Coronary artery (tissue), 2 donors: ENCODE measurements at regions not wholly inside any gene's neighbourhood (a gene's known extent, or its start where the extent isn't known, plus 50 kb on each side); places are given as distances from the start of the nearest gene placed in this dataset.

Experiments used
- DNase-seq: peaks from one replicate; pipeline ENCODE4 v3.0.0-alpha.2; 2017; ENCODE audit warnings: low spot score
- H3K27ac ChIP-seq, 2 donors: fragments of 200-600 bp; sonication (generic); one replicate each; pipeline ENCODE4 v1.5.1; 2016 to 2019
- H3K4me3 ChIP-seq: fragments of 200-600 bp; sonication (generic); 2 replicates; pipeline ENCODE4 v1.5.1; 2016; ENCODE audit warnings: mild to moderate bottlenecking, moderate library complexity
- CTCF ChIP-seq: fragments of 200-600 bp; sonication (generic); IDR thresholded peaks from one replicate; pipeline ENCODE4 v1.5.1; 2019; ENCODE audit warnings: antibody characterized with exemption

GRCh38 chr1:99445071-99445470, 180.8 kb downstream of the PLPPR4 start:
- no peak for DNase-seq
- H3K27ac ChIP-seq: no peak overlapping the region
- no peak for TF ChIP-seq CTCF
- H3K4me3 ChIP-seq: no peak overlapping the region

- Histone ChIP-seq H3K27ac (no peak overlapping the region), H3K4me3 (no peak overlapping the region)
- no peak for DNase-seq
- TF ChIP-seq CTCF: no peak
Observed at GRCh38 chr1:99445486-99445885, 181.2 kb downstream of the PLPPR4 start.

DNA sequence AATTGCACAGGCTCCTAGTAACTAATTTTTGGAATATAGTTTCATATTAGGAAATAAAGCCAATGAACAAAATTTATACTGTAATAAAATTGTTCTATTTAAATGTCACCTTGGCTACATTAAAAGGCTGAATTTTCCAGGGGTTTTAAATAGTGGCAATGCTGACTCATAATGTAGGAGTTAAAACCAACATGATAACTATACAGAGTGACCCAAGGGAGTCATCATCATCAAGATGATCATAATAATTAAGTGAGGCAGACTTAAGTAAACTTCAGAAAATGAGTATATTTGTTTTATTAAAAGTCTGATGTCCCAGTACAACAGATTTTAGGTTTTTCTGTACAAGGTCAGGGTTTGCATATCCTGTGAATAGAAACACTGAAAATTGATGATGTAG, 183.4 kb downstream of the PLPPR4 start:
- no peak overlapping the region for H3K27ac ChIP-seq
- no peak for DNase-seq
- TF ChIP-seq CTCF: no peak
- no peak overlapping the region for H3K4me3 ChIP-seq

DNA sequence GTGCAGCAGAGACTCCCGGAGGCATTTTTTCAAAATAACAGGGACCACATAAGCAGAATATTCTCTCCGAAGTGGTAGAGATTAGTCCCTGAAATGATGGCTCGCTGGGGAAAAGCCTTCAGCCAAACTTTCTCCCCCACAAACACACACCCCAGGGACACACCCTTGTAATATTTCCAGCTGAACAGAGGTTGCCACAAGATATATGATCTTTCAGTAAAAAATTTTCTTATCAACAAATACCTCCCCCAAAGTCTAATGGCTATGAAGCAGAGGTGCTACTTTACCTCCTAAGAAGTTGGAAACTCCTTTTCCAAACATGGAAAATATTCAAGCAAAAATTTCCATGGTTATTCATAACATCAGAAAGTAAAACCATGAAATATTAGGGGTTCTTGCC, 190.2 kb upstream of the PALMD start:
- no peak for DNase-seq
- TF ChIP-seq CTCF: no peak
- Histone ChIP-seq H3K27ac (no peak overlapping the region), H3K4me3 (no peak overlapping the region)

GRCh38 chr1:99456536-99456935, 189.4 kb upstream of the PALMD start:
- no peak overlapping the region for H3K27ac ChIP-seq
- no peak for DNase-seq
- TF ChIP-seq CTCF: no peak
- H3K4me3 ChIP-seq: no peak overlapping the region

DNA sequence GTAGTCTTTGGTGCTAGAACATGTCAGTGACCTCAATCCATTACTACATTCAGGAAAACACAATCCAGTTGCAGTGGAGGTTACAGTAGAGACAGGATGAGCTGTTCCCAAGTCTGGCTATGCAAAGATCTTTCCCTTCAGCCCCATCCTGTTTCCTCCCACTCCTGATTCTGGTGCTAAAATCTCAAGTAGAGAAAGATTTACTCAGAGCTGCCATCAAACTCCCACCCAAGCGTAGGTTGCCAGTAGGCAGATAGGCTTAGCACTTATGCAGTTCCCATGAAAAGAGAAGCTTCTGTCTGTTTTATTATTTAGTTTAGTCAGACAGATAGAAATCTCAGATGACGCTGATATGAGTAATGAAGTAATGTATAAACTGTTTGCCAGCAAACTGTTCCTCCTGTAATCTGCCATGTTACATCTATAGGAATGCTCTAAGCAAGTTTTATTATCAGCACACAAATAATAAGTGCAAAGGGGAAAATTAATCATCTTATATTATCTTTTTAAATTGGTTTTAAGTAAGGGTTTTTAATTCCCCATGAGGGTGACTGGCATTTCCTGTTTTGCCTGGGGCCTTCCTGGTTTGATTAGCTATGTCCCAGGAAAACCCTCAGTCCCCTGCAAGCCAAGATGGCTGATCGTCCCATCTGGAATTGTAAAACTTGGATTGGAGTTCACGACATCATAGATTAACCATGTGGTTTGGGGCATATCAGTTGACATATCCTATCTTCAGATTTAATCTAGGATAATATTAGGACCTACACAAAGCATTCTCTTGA, 188.3 kb upstream of the PALMD start:
- DNase-seq: no peak
- H3K4me3 ChIP-seq: no peak overlapping the region
- H3K27ac ChIP-seq: no peak overlapping the region
- TF ChIP-seq CTCF: no peak

DNA sequence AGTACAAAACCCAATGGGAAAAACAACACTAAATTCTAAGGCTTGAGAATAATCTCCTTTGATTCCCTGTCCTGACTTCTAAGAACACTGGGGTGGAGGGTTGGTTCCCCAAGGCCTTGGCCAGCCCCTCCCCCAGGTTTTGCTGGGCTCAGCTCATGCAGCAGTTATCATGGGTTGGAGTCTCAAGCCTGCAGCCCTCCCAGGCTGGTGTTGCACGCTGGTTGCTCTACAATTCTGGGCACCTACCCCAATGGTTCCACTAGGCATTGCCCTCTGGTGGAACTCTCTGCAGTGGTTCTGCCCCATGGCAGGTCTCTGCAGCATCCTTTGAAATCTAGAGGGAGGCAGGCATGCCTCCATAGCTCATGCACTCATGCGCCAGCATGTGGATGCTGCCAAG, 184.4 kb upstream of the PALMD start:
- no peak for DNase-seq
- no peak for TF ChIP-seq CTCF

More for the DNA sequence above, 184.4 kb upstream of the PALMD start:
- Histone ChIP-seq H3K4me3 (no peak overlapping the region), H3K27ac (no peak overlapping the region)
